SK-N-SH treated with all-trans-retinoic acid at 6 μM for 48 hours (cell line): ENCODE measurements at regions not wholly inside any gene's neighbourhood (a gene's known extent, or its start where the extent isn't known, plus 50 kb on each side); places are given as distances from the start of the nearest gene placed in this dataset.

Experiments used
- ATAC-seq: fragments of 200-7000 bp; cut with Tn5 transposase; 3 replicates; pipeline ENCODE4 v1.9.1; 2020; ENCODE audit warnings: mild to moderate bottlenecking, moderate library complexity
- BACH2 ChIP-seq: fragments of 250-450 bp; sonication (Bioruptor Pico); IDR thresholded peaks from 2 replicates; pipeline ENCODE4 v1.9.0; 2021; ENCODE audit warnings: mild to moderate bottlenecking, borderline replicate concordance
- CSDC2 ChIP-seq: fragments of 250-450 bp; sonication (Bioruptor Pico); IDR thresholded peaks from 2 replicates; pipeline ENCODE4 v1.5.0; 2020; ENCODE audit warnings: mild to moderate bottlenecking, moderate library complexity
- ESRRG ChIP-seq: fragments of 250-450 bp; sonication (Bioruptor Pico); IDR thresholded peaks from 2 replicates; pipeline ENCODE4 v1.6.1; 2021; ENCODE audit warnings: mild to moderate bottlenecking
- GLIS3 ChIP-seq: fragments of 250-450 bp; sonication (Bioruptor Pico); IDR thresholded peaks from 2 replicates; pipeline ENCODE4 v1.5.0; 2020; ENCODE audit warnings: mild to moderate bottlenecking, moderate library complexity
- ISL1 ChIP-seq: fragments of 250-450 bp; sonication (Bioruptor Pico); IDR thresholded peaks from 2 replicates; pipeline ENCODE4 v2.1.2; 2022; ENCODE audit warnings: mild to moderate bottlenecking, moderate library complexity
- OSR1 ChIP-seq: fragments of 250-450 bp; sonication (Bioruptor Pico); IDR thresholded peaks from 2 replicates; pipeline ENCODE4 v1.8.0; 2022; ENCODE audit warnings: moderate library complexity, mild to moderate bottlenecking, inconsistent platforms
- RARB ChIP-seq: fragments of 250-450 bp; sonication (Bioruptor Pico); IDR thresholded peaks from 2 replicates; pipeline ENCODE4 v1.8.0; 2021; ENCODE audit warnings: mild to moderate bottlenecking, moderate library complexity
- TCF4 ChIP-seq: fragments of 250-450 bp; sonication (Bioruptor Pico); IDR thresholded peaks from 2 replicates; pipeline ENCODE4 v1.8.0; 2021; ENCODE audit warnings: mild to moderate bottlenecking, moderate library complexity, borderline replicate concordance
- TOX ChIP-seq: fragments of 250-450 bp; sonication (Bioruptor Pico); IDR thresholded peaks from 2 replicates; pipeline ENCODE4 v1.8.0; 2021; ENCODE audit warnings: mild to moderate bottlenecking, moderate library complexity, borderline replicate concordance
- ZC3H10 ChIP-seq: fragments of 250-450 bp; sonication (Bioruptor Pico); IDR thresholded peaks from 2 replicates; pipeline ENCODE4 v1.5.1; 2021; ENCODE audit warnings: mild to moderate bottlenecking, moderate library complexity
- ZFP3 ChIP-seq: fragments of 250-450 bp; sonication (Bioruptor Pico); IDR thresholded peaks from 2 replicates; pipeline ENCODE4 v1.5.0; 2020; ENCODE audit warnings: mild to moderate bottlenecking, moderate library complexity
- ZFP30 ChIP-seq: fragments of 450-650 bp; formaldehyde crosslinking; IDR thresholded peaks from 2 replicates; pipeline ENCODE4 v1.5.0; 2022; ENCODE audit warnings: mild to moderate bottlenecking, moderate library complexity
- ZNF565 ChIP-seq: fragments of 450-650 bp; formaldehyde crosslinking; conservative IDR thresholded peaks from 2 replicates; pipeline ENCODE4 v1.5.0; 2020; ENCODE audit warnings: low read depth, mild to moderate bottlenecking, moderate library complexity
- ZNF70 ChIP-seq: fragments of 450-650 bp; formaldehyde crosslinking; IDR thresholded peaks from 2 replicates; pipeline ENCODE4 v1.5.0; 2020; ENCODE audit warnings: mild to moderate bottlenecking, moderate library complexity
- TF ChIP-seq, protein P1 (sequence below): fragments of 250-450 bp; sonication (Bioruptor Pico); IDR thresholded peaks from 2 replicates; pipeline ENCODE4 v1.5.1; 2021; ENCODE audit warnings: mild to moderate bottlenecking, moderate library complexity
- TF ChIP-seq, protein P2 (sequence below): fragments of 250-450 bp; sonication (Bioruptor Pico); IDR thresholded peaks from 2 replicates; pipeline ENCODE4 v1.5.0; 2020; ENCODE audit warnings: mild to moderate bottlenecking, moderate library complexity
- TF ChIP-seq, protein P3 (sequence below): fragments of 250-450 bp; sonication (Bioruptor Pico); IDR thresholded peaks from 2 replicates; pipeline ENCODE4 v1.8.0; 2020; ENCODE audit warnings: mild to moderate bottlenecking, moderate library complexity, borderline replicate concordance

- TF ChIP-seq, protein P1, sequence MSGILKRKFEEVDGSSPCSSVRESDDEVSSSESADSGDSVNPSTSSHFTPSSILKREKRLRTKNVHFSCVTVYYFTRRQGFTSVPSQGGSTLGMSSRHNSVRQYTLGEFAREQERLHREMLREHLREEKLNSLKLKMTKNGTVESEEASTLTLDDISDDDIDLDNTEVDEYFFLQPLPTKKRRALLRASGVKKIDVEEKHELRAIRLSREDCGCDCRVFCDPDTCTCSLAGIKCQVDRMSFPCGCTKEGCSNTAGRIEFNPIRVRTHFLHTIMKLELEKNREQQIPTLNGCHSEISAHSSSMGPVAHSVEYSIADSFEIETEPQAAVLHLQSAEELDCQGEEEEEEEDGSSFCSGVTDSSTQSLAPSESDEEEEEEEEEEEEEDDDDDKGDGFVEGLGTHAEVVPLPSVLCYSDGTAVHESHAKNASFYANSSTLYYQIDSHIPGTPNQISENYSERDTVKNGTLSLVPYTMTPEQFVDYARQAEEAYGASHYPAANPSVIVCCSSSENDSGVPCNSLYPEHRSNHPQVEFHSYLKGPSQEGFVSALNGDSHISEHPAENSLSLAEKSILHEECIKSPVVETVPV (CRISPR knock-in tag) = no peak
Observed at GRCh38 chr15:99453637-99454030, 112.2 kb upstream of the MEF2A start (continued).

GRCh38 chr15:99454107-99454809 is 111.5 kb upstream of the MEF2A start:
- peak; percentile 5 for ATAC-seq
- TF ChIP-seq TCF4 (no peak), ZFP3 (no peak), ZNF565 (no peak), ZFP30 (no peak), BACH2 (CRISPR knock-in tag) (no peak)
- TF ChIP-seq, protein P2, sequence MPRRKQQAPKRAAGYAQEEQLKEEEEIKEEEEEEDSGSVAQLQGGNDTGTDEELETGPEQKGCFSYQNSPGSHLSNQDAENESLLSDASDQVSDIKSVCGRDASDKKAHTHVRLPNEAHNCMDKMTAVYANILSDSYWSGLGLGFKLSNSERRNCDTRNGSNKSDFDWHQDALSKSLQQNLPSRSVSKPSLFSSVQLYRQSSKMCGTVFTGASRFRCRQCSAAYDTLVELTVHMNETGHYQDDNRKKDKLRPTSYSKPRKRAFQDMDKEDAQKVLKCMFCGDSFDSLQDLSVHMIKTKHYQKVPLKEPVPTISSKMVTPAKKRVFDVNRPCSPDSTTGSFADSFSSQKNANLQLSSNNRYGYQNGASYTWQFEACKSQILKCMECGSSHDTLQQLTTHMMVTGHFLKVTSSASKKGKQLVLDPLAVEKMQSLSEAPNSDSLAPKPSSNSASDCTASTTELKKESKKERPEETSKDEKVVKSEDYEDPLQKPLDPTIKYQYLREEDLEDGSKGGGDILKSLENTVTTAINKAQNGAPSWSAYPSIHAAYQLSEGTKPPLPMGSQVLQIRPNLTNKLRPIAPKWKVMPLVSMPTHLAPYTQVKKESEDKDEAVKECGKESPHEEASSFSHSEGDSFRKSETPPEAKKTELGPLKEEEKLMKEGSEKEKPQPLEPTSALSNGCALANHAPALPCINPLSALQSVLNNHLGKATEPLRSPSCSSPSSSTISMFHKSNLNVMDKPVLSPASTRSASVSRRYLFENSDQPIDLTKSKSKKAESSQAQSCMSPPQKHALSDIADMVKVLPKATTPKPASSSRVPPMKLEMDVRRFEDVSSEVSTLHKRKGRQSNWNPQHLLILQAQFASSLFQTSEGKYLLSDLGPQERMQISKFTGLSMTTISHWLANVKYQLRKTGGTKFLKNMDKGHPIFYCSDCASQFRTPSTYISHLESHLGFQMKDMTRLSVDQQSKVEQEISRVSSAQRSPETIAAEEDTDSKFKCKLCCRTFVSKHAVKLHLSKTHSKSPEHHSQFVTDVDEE (CRISPR knock-in tag) = no peak
- TF ChIP-seq, protein P3, sequence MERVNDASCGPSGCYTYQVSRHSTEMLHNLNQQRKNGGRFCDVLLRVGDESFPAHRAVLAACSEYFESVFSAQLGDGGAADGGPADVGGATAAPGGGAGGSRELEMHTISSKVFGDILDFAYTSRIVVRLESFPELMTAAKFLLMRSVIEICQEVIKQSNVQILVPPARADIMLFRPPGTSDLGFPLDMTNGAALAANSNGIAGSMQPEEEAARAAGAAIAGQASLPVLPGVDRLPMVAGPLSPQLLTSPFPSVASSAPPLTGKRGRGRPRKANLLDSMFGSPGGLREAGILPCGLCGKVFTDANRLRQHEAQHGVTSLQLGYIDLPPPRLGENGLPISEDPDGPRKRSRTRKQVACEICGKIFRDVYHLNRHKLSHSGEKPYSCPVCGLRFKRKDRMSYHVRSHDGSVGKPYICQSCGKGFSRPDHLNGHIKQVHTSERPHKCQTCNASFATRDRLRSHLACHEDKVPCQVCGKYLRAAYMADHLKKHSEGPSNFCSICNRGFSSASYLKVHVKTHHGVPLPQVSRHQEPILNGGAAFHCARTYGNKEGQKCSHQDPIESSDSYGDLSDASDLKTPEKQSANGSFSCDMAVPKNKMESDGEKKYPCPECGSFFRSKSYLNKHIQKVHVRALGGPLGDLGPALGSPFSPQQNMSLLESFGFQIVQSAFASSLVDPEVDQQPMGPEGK (CRISPR knock-in tag) = no peak

DNA sequence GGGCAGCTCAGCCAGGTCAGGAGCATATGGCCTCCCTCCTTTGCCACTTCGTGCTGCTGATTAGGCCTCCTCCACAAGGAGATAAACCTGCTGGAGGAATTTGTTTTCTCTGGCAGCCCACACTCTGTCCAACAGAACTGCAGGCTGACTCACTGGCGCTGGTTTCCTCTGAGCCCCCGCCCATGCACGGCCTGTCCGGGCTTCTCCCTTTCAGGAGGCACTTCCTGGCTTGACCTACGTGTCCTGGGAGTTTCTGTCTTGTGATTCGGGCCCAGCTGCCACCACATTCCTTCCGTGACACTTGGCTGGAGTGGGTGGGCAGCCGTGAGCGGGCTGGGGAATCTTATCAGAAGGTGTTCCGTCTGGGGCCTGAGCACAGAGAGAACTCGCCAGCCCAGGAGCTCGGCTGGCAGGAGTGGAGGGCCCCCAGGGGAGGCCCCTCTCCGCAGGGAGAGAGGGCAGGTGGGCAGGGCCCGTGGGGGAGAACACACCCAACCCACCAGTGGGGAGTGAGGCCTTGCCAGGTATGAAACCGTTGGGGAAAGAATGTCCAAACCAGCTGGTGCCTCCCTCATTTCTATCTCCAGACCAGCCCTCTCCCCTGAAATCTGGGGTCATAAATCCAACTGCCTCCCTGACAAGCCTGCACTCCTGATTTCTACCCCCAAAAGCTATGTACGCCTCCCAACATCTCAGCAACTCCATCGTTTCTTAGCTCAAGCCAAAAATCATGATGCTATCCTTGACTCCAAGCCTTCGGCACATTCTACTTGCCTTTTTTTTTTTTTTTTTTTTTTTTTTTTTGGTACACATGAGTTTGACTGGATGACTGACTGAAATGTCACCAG is 110.6 kb upstream of the MEF2A start:
- ATAC-seq = peak; percentile 99
- TF ChIP-seq ISL1 (CRISPR knock-in tag) = 0 out of 2 replicates have a peak, but pooled peaks have one; percentile 26
- TF ChIP-seq ZFP3 = peak; percentile 51; the same call in 1 of the 2 replicates
- TF ChIP-seq RARB = no peak
- TF ChIP-seq, protein P2 (CRISPR knock-in tag) = no peak
- TF ChIP-seq OSR1 (CRISPR knock-in tag) = no peak
- TF ChIP-seq CSDC2 (CRISPR knock-in tag) = peak; percentile 41; the same call in 1 of the 2 replicates
- no peak for TF ChIP-seq GLIS3 (CRISPR knock-in tag)

DNA sequence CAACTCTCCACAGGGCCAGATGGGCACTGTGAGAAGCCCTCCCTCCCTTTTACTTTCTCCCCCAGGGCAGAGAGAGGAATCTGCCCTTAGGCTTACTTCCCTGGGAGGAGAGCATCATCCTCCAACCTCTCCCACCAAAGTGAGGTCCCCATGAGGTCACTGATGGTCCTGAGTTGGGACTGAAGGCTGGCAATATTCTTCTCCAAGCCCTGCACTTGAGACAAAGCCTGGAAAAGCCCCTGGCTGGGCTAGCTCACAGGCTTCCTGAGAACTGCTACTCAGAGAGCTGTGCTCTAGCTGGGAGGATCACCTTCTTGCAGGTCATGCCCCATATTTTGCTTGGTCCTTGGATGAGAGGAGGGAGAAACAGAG is 110.0 kb upstream of the MEF2A start:
- no peak for TF ChIP-seq BACH2 (CRISPR knock-in tag)
- no peak for TF ChIP-seq ZFP30
- no peak for TF ChIP-seq GLIS3 (CRISPR knock-in tag)
- TF ChIP-seq TCF4 = no peak
- no peak for TF ChIP-seq CSDC2 (CRISPR knock-in tag)
- no peak for TF ChIP-seq RARB
- no peak for TF ChIP-seq ZNF70 (CRISPR knock-in tag)
- TF ChIP-seq TOX (CRISPR knock-in tag) = no peak
- TF ChIP-seq ZC3H10 (CRISPR knock-in tag) = no peak
- TF ChIP-seq ISL1 (CRISPR knock-in tag) = no peak
- no peak for TF ChIP-seq ZNF565
- no peak for TF ChIP-seq ESRRG (CRISPR knock-in tag)
- TF ChIP-seq, protein P3 (CRISPR knock-in tag) = no peak
- TF ChIP-seq, protein P2 (CRISPR knock-in tag) = no peak
- no peak for ATAC-seq
